ENCODE measurements at regions not wholly inside any gene's neighbourhood (a gene's known extent, or its start where the extent isn't known, plus 50 kb on each side); places are given as distances from the start of the nearest gene placed in this dataset.
A peak's percentile ranks its signal among the peaks of the same experiment; 100 is the strongest.

DNA sequence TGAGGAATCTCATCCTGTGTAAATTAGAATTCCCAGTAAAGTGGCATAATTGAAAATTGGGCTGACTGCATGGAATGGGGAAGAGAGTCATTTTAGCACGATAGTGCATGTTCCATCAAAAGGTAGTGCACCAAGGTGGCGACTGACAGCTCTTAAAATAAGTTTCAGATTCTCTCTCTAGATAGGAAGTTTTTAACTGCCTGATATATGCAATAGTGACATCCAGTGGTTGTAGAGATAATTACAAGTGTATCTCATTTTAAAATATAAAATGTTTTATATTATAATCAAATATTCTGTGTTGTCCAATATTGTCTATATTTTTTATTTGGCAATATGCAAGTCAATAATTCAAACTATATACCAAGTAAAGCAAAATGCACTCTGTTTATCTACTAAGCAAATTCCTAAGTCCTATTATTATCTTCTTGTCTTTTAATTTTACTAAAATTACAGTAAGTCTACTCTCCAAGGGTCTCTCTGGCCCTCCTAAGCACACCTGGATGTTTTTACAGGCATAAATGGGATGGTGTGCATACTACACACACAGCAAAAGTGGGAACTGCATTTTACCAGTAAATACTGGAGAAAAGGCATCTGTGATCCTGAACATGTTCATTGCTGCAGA lies 397.7 kb upstream of the HNRNPA3 start:
- TF ChIP-seq CTCF (IDR thresholded peaks at IDR 0.05; ENCODE audit: low read depth, low read length): peak; percentile 52
- Histone ChIP-seq H3K27me3 (ENCODE audit: control insufficient read depth, insufficient read depth, low read length) (no peaks in the 10 kb centered on the region), H3K4me3 (ENCODE audit: low read depth, low read length) (no peak overlapping the region), H3K9me3 (ENCODE audit: control insufficient read depth, insufficient read depth, low read length) (no peaks in the 10 kb centered on the region), H3K27ac (ENCODE audit: low read depth, low read length) (no peak overlapping the region)
- DNase-seq (ENCODE audit: low read depth, low spot score): no peak
- ChIA-PET CTCF (interaction anchor here (0.7 to 3.7 kb wide), 24 partner anchors 9 to 704 kb away, joined by 3 to 61 read pairs (median 4); no protein-coding TSS in a partner anchor), POLR2A (no interaction called here)

GRCh38 chr2:176817061-176817565 lies 395.5 kb upstream of the HNRNPA3 start:
- ChIA-PET POLR2A (no interaction called here), CTCF (interaction anchor here (1.0 to 1.8 kb wide), 3 partner anchors 8 to 690 kb away, joined by 3 to 10 read pairs (median 3); no protein-coding TSS in a partner anchor)
- Histone ChIP-seq H3K27ac (ENCODE audit: low read depth, low read length) (no peak overlapping the region), H3K4me3 (ENCODE audit: low read depth, low read length) (no peak overlapping the region), H3K9me3 (ENCODE audit: control insufficient read depth, insufficient read depth, low read length) (no peaks in the 10 kb centered on the region), H3K27me3 (ENCODE audit: control insufficient read depth, insufficient read depth, low read length) (peaks cover 3% of the 10 kb centered on the region)
- no peak for TF ChIP-seq CTCF (IDR thresholded peaks at IDR 0.05; ENCODE audit: low read depth, low read length)
- DNase-seq (ENCODE audit: low read depth, low spot score): no peak

- CTCF ChIA-PET: interaction anchor here (0.6 to 1.8 kb wide), 3 partner anchors 690 to 976 kb away, joined by 3 to 10 read pairs (median 3); no protein-coding TSS in a partner anchor
- Histone ChIP-seq H3K27me3 (ENCODE audit: control insufficient read depth, insufficient read depth, low read length) (peaks cover 3% of the 10 kb centered on the region), H3K27ac (ENCODE audit: low read depth, low read length) (no peak overlapping the region), H3K4me3 (ENCODE audit: low read depth, low read length) (no peak overlapping the region), H3K9me3 (ENCODE audit: control insufficient read depth, insufficient read depth, low read length) (no peaks in the 10 kb centered on the region)
- no peak for DNase-seq (ENCODE audit: low read depth, low spot score)
- TF ChIP-seq CTCF (IDR thresholded peaks at IDR 0.05; ENCODE audit: low read depth, low read length): no peak
- POLR2A ChIA-PET: no interaction called here
Observed at GRCh38 chr2:176818076-176818475, 394.5 kb upstream of the HNRNPA3 start.

- POLR2A ChIA-PET: no interaction called here
- TF ChIP-seq CTCF (IDR thresholded peaks at IDR 0.05; ENCODE audit: low read depth, low read length): no peak
Observed at GRCh38 chr2:176818617-176819016, 394.0 kb upstream of the HNRNPA3 start.

DNA sequence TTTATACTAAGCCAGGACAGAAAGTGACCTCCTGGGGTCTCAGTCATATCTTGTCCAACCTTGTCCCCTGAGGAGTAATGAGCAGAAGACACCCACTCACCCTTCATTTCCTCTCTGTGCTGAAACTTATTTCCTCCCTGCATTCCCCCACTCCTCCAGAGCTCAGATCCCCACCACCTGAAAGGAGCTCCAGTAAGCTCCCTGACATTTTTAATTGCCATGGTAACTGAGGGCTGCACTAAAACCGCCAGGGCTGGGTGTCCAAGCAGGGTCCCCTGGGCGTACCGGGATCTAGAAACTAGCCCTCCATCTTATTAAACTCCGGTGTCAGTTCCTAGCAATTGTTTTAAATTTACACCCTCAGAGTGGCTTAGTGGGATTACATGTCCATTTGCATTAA lies 393.3 kb upstream of the HNRNPA3 start:
- POLR2A ChIA-PET: no interaction called here
- no peak for DNase-seq (ENCODE audit: low read depth, low spot score)
- CTCF ChIA-PET: interaction anchor here (0.6 kb wide), 1 partner anchor 167 kb away, joined by 3 read pairs; no protein-coding TSS in a partner anchor
- H3K9me3 ChIP-seq (ENCODE audit: control insufficient read depth, insufficient read depth, low read length): no peaks in the 10 kb centered on the region
- no peak overlapping the region for H3K4me3 ChIP-seq (ENCODE audit: low read depth, low read length)
- no peak for TF ChIP-seq CTCF (IDR thresholded peaks at IDR 0.05; ENCODE audit: low read depth, low read length)
- H3K27me3 ChIP-seq (ENCODE audit: control insufficient read depth, insufficient read depth, low read length): peaks cover 3% of the 10 kb centered on the region
- no peak overlapping the region for H3K27ac ChIP-seq (ENCODE audit: low read depth, low read length)

More at GRCh38 chr2:176818617-176819016, 394.0 kb upstream of the HNRNPA3 start:
- H3K4me3 ChIP-seq (ENCODE audit: low read depth, low read length): no peak overlapping the region
- no peak overlapping the region for H3K27ac ChIP-seq (ENCODE audit: low read depth, low read length)
- H3K9me3 ChIP-seq (ENCODE audit: control insufficient read depth, insufficient read depth, low read length): no peaks in the 10 kb centered on the region
- peaks cover 3% of the 10 kb centered on the region for H3K27me3 ChIP-seq (ENCODE audit: control insufficient read depth, insufficient read depth, low read length)
- CTCF ChIA-PET: interaction anchor here (0.6 to 1.8 kb wide), 2 partner anchors 692 to 976 kb away, joined by 3 to 10 read pairs; no protein-coding TSS in a partner anchor
- no peak for DNase-seq (ENCODE audit: low read depth, low spot score)

Data from AG04450 (cell line).